Activated T-cell treated with anti-CD3 and anti-CD28 coated beads, Interleukin-2, amount 50 U/mL, for 4 hours (primary cell): ENCODE measurements at regions not wholly inside any gene's neighbourhood (a gene's known extent, or its start where the extent isn't known, plus 50 kb on each side); places are given as distances from the start of the nearest gene placed in this dataset.
"Not testable (repeated sequence)": the region's sequence is repeated elsewhere in the genome, so short reads cannot be mapped to it uniquely, and the experiment has no call there.

Source experiments
- ATAC-seq, 2 donors: fragments of 200-7000 bp; cut with Tn5 transposase; one replicate each; pipeline ENCODE4 v1.10.0; 2021
- DNase-seq: peaks from one replicate; pipeline ENCODE4 v3.0.0-alpha.2; 2020
- H3K27me3 Mint-ChIP-seq: one replicate; pipeline ENCODE4 v1.8.0; 2021; ENCODE audit warnings: low read depth, mixed read lengths
- H3K36me3 Mint-ChIP-seq: one replicate; pipeline ENCODE4 v1.8.0; 2022; ENCODE audit warnings: mixed read lengths; ENCODE audit not compliant: insufficient read depth
- H3K4me1 Mint-ChIP-seq: one replicate; pipeline ENCODE4 v1.8.0; 2021; ENCODE audit warnings: low read depth, mixed read lengths
- H3K4me3 Mint-ChIP-seq: one replicate; pipeline ENCODE4 v1.8.0; 2021; ENCODE audit warnings: mild to moderate bottlenecking, moderate library complexity, mixed read lengths
- H3K9me3 Mint-ChIP-seq: one replicate; pipeline ENCODE4 v1.8.0; 2021; ENCODE audit warnings: mixed read lengths

- H3K27me3 Mint-ChIP-seq, result no peaks in the 10 kb centered on the region
- no peaks in the 10 kb centered on the region for H3K4me1 Mint-ChIP-seq
- H3K4me3 Mint-ChIP-seq, result no peak overlapping the region
- ATAC-seq (no peak), DNase-seq (no peak)
- H3K9me3 Mint-ChIP-seq, result peaks cover 19% of the 10 kb centered on the region
- H3K36me3 Mint-ChIP-seq, result no peaks in the 10 kb centered on the region
These were observed 724.5 kb upstream of the RAG2 start for GRCh38 chr11:37322333-37323194.

GRCh38 chr11:37320921-37321320 lies 722.9 kb upstream of the RAG2 start:
- ATAC-seq (no peak), DNase-seq (no peak)
- H3K9me3 Mint-ChIP-seq, result peaks cover 19% of the 10 kb centered on the region
- H3K27me3 Mint-ChIP-seq, result no peaks in the 10 kb centered on the region
- H3K36me3 Mint-ChIP-seq, result no peaks in the 10 kb centered on the region
- no peak overlapping the region for H3K4me3 Mint-ChIP-seq
- no peaks in the 10 kb centered on the region for H3K4me1 Mint-ChIP-seq

- no peak for DNase-seq
- H3K36me3 Mint-ChIP-seq, result no peaks in the 10 kb centered on the region
- no peak overlapping the region for H3K4me3 Mint-ChIP-seq
- ATAC-seq, result no peak
- no peaks in the 10 kb centered on the region for H3K4me1 Mint-ChIP-seq
- no peaks in the 10 kb centered on the region for H3K27me3 Mint-ChIP-seq
- H3K9me3 Mint-ChIP-seq, result peaks cover 7% of the 10 kb centered on the region
These were observed 719.8 kb upstream of the RAG2 start for GRCh38 chr11:37317803-37318202.

- ATAC-seq (no peak), DNase-seq (no peak)
- Mint-ChIP-seq H3K36me3 (no peaks in the 10 kb centered on the region), H3K4me3 (no peak overlapping the region), H3K4me1 (no peaks in the 10 kb centered on the region), H3K9me3 (peaks cover 8% of the 10 kb centered on the region), H3K27me3 (no peaks in the 10 kb centered on the region)
These were observed 715.2 kb upstream of the RAG2 start for GRCh38 chr11:37313266-37313665.

DNA sequence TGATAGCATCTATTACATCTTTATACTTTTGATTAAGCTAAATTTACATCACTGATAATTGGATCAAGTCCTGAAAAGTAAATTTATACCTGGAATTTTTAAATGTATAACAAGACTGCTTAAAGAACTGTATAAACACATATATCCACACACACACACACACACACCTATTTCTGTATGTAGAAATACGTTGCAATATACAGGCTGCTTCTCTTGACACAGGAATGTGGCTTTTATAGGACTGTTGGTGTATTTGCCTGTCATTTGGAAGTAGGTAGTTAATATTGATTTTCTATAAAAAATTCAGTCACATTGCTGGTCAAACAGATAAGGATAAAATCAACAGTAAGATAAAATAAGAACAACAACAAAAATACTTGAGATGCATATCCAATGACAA lies 708.5 kb upstream of the RAG2 start:
- Mint-ChIP-seq H3K36me3 (no peaks in the 10 kb centered on the region), H3K4me1 (no peaks in the 10 kb centered on the region), H3K27me3 (no peaks in the 10 kb centered on the region), H3K9me3 (peaks cover 25% of the 10 kb centered on the region), H3K4me3 (no peak overlapping the region)
- no peak for ATAC-seq
- DNase-seq, result no peak

DNA sequence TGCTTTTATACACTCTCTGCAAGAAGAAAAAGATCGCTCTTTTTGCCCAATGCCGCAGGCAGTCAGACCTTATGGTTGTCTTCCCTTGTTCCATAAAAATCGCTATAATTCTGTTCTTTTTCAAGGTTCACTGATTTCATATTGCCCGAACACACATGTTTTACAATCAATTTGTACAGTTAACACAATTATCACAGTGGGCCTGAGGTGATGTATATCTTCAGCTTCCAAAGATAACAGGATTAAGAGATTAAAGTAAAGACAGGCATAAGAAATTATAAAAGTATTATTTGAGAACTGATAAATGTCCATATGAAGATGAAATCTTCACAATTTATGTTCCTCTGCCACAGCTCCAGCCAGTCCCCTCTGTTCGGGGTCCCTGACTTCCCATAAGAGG lies 703.4 kb upstream of the RAG2 start:
- not testable (repeated sequence) for H3K27me3 Mint-ChIP-seq, DNase-seq, H3K36me3 Mint-ChIP-seq, ATAC-seq, H3K4me3 Mint-ChIP-seq, H3K4me1 Mint-ChIP-seq
- H3K9me3 Mint-ChIP-seq, result peaks cover 43% of the 10 kb centered on the region

GRCh38 chr11:37298173-37298572 lies 700.1 kb upstream of the RAG2 start:
- peaks cover 44% of the 10 kb centered on the region for H3K9me3 Mint-ChIP-seq
- ATAC-seq, result no peak
- DNase-seq, result no peak

GRCh38 chr11:37286890-37287289 lies 688.9 kb upstream of the RAG2 start:
- Mint-ChIP-seq H3K4me1 (no peaks in the 10 kb centered on the region), H3K9me3 (peaks cover 23% of the 10 kb centered on the region), H3K4me3 (no peak overlapping the region), H3K36me3 (no peaks in the 10 kb centered on the region), H3K27me3 (no peaks in the 10 kb centered on the region)
- DNase-seq, result no peak
- no peak for ATAC-seq

More at GRCh38 chr11:37298173-37298572, 700.1 kb upstream of the RAG2 start:
- no peaks in the 10 kb centered on the region for H3K4me1 Mint-ChIP-seq
- H3K4me3 Mint-ChIP-seq, result no peak overlapping the region
- H3K36me3 Mint-ChIP-seq, result no peaks in the 10 kb centered on the region
- H3K27me3 Mint-ChIP-seq, result no peaks in the 10 kb centered on the region

- Mint-ChIP-seq H3K4me3 (no peak overlapping the region), H3K27me3 (no peaks in the 10 kb centered on the region), H3K9me3 (peaks cover 25% of the 10 kb centered on the region), H3K36me3 (no peaks in the 10 kb centered on the region), H3K4me1 (no peaks in the 10 kb centered on the region)
- no peak for ATAC-seq
- no peak for DNase-seq
These were observed 684.3 kb upstream of the RAG2 start for GRCh38 chr11:37282367-37282766.

GRCh38 chr11:37280200-37280599 lies 682.2 kb upstream of the RAG2 start:
- no peak overlapping the region for H3K4me3 Mint-ChIP-seq
- no peak for ATAC-seq

DNA sequence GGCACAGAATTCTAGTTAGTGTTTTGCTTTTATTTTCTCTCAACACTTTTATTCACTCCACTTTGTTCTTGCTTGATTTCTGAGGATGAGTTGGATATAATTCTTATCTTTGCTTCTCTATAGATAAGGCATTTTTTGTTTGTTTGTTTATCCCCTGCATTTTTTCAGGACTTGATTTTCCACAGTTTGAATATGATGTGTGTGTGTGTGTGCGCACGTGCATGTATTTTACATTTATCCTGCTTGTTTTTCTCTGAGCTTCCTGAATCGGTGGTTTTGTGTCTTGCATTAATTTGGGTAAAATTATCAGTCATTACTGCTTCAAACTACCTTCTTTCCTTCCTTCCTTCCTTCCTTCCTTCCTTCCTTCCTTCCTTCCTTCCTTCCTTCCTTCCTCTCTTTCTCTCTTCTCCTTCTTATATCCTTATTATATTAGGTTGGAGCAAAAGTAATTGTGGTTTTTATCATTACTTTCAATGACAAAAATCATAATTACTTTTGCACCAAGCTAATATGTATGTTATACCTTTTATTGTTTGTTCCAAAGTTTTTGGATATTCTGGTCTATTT lies 679.9 kb upstream of the RAG2 start:
- Mint-ChIP-seq H3K36me3 (no peaks in the 10 kb centered on the region), H3K9me3 (peaks cover 20% of the 10 kb centered on the region), H3K4me3 (no peak overlapping the region), H3K27me3 (no peaks in the 10 kb centered on the region), H3K4me1 (no peaks in the 10 kb centered on the region)
- no peak for ATAC-seq
- DNase-seq, result no peak

More at GRCh38 chr11:37280200-37280599, 682.2 kb upstream of the RAG2 start:
- H3K27me3 Mint-ChIP-seq, result no peaks in the 10 kb centered on the region
- peaks cover 21% of the 10 kb centered on the region for H3K9me3 Mint-ChIP-seq
- no peak for DNase-seq
- H3K36me3 Mint-ChIP-seq, result no peaks in the 10 kb centered on the region
- no peaks in the 10 kb centered on the region for H3K4me1 Mint-ChIP-seq

DNA sequence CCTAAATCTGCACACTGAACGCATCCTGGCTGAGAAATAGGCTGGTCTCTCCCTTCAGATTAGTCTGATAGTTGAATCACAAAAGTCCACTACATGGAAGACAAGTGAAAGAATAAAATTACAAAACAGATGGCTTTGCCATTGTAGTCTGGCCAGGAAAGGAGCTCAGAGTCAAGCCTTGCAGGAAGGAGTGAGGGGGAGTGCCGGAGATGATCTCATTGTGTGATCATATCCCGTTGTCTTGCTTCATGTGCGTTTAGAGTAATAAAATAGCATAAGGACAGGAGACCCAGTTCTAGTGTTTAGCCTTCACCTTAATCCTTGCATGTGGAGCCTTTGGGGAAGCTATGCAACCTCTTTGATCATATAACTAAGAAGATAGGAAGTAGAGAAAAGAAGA lies 666.7 kb upstream of the RAG2 start:
- peaks cover 4% of the 10 kb centered on the region for H3K9me3 Mint-ChIP-seq
- no peaks in the 10 kb centered on the region for H3K27me3 Mint-ChIP-seq
- H3K4me3 Mint-ChIP-seq, result no peak overlapping the region
- no peaks in the 10 kb centered on the region for H3K4me1 Mint-ChIP-seq
- H3K36me3 Mint-ChIP-seq, result no peaks in the 10 kb centered on the region
- ATAC-seq (no peak), DNase-seq (no peak)

GRCh38 chr11:37264060-37264459 lies 666.0 kb upstream of the RAG2 start:
- Mint-ChIP-seq H3K4me1 (no peaks in the 10 kb centered on the region), H3K9me3 (peaks cover 4% of the 10 kb centered on the region), H3K36me3 (no peaks in the 10 kb centered on the region), H3K27me3 (no peaks in the 10 kb centered on the region), H3K4me3 (no peak overlapping the region)
- ATAC-seq (no peak), DNase-seq (no peak)

DNA sequence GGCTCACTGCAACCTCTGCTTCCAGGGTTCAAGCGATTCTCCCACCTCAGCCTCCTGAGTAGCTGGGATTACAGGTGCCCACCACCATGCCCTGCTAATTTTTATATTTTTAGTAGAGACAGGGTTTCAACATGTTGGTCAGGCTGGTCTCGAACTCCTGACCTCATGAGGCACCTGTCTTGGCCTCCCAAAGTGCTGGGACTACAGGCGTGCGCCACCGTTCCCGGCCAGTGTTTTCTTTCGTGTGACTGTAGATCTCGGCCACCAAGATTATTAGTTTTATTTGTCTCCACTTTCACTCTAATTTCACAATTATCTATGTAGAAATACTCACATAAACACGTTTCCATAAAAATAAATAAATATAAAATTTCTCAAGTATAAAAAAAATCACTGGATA lies 665.4 kb upstream of the RAG2 start:
- H3K27me3 Mint-ChIP-seq, H3K9me3 Mint-ChIP-seq, DNase-seq, ATAC-seq, H3K4me1 Mint-ChIP-seq, H3K36me3 Mint-ChIP-seq, H3K4me3 Mint-ChIP-seq: not testable (repeated sequence)

GRCh38 chr11:37259734-37260133 lies 661.7 kb upstream of the RAG2 start:
- no peaks in the 10 kb centered on the region for H3K27me3 Mint-ChIP-seq
- no peak overlapping the region for H3K4me3 Mint-ChIP-seq
- no peaks in the 10 kb centered on the region for H3K36me3 Mint-ChIP-seq
- peaks cover 9% of the 10 kb centered on the region for H3K9me3 Mint-ChIP-seq
- ATAC-seq (no peak), DNase-seq (no peak)
- H3K4me1 Mint-ChIP-seq, result no peaks in the 10 kb centered on the region
